Vagina (tissue), 2 donors: ENCODE measurements at regions not wholly inside any gene's neighbourhood (a gene's known extent, or its start where the extent isn't known, plus 50 kb on each side); places are given as distances from the start of the nearest gene placed in this dataset.

Source experiments
- DNase-seq, 2 donors: peaks; one replicate each; pipeline ENCODE4 v3.0.0-alpha.2; 2017; ENCODE audit errors: extremely low spot score in 2 of 2
- H3K27ac ChIP-seq: fragments of 200-600 bp; sonication (generic); one replicate; pipeline ENCODE4 v1.5.1; 2019
- H3K27me3 ChIP-seq: fragments of 200-600 bp; sonication (generic); one replicate; pipeline ENCODE4 v1.5.1; 2019
- H3K36me3 ChIP-seq, 2 donors: fragments of 200-600 bp; sonication (generic); one replicate each; pipeline ENCODE4 v1.5.1; 2017 to 2019
- H3K4me1 ChIP-seq: fragments of 200-600 bp; sonication (generic); one replicate; pipeline ENCODE4 v1.5.1; 2019
- H3K4me3 ChIP-seq, 2 donors: fragments of 200-600 bp; sonication (generic); 1 replicate in 1 of 2; 2 replicates in 1 of 2; pipeline ENCODE4 v1.5.1; 2016 to 2019
- H3K9me3 ChIP-seq: fragments of 200-600 bp; sonication (generic); one replicate; pipeline ENCODE4 v1.5.1; 2019
- POLR2A ChIP-seq, 2 donors: fragments of 450-650 bp; IDR thresholded peaks; one replicate each; pipeline ENCODE4 v1.6.1; 2017; ENCODE audit warnings: antibody characterized with exemption in 2 of 2, mild to moderate bottlenecking in 2 of 2, moderate library complexity in 2 of 2
- POLR2AphosphoS5 ChIP-seq, 2 donors: sonication (generic); formaldehyde crosslinking; IDR thresholded peaks; one replicate each; pipeline ENCODE4 v1.9.0; 2017; ENCODE audit warnings: antibody characterized with exemption in 2 of 2, mild to moderate bottlenecking in 2 of 2, low read depth in 1 of 2; ENCODE audit not compliant: insufficient read depth in 1 of 2
- intact Hi-C: fragments of 100-400 bp; cut with DNase I; formaldehyde crosslinking; loops from one replicate; pipeline ENCODE4 v1.15.1; 2023
- TF ChIP-seq, protein P1 (sequence below), 3 experiments: fragments of 450-650 bp in 2 of 3; fragments of 200-600 bp in 1 of 3; sonication (generic) in 1 of 3; IDR thresholded peaks; one replicate each; pipeline ENCODE4 v1.5.1; 2017 to 2019; ENCODE audit warnings: antibody characterized with exemption in 3 of 3, mild to moderate bottlenecking in 2 of 3, moderate library complexity in 2 of 3

DNA sequence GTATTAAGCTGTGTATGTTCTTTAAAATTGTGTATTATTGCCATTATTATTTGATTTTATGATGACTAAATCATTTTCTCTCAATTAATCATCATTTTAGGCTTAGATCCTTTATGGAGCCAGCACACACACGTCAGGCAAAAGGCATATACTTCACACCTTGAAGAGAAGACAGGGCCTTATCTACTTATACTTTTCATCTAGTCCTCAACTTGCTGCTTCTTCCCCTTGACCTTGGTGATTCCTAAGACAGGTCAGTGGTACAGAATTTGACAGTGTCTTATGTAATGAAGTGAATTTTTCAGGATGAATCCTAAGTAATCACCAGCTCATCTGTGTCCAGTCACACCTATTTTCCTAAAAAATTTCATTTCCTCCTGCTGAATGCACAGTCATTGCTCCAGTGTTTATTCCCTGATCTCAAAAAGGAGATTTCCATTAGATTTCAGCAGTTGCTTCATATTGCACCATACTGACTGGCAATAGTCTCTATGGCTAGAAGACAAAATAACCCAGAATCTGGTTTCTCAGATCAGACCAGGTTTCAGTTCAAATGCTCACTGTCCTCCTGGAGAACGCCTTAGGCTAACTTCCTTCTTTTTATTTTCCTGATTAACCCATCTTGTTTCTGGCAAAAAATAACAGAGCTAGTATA lies 235.7 kb downstream of the PTH2R start:
- H3K27ac ChIP-seq: no peak overlapping the region
- H3K27me3 ChIP-seq: no peaks in the 10 kb centered on the region
- no peak for DNase-seq
- H3K4me3 ChIP-seq: no peak overlapping the region
- no peaks in the 10 kb centered on the region for H3K36me3 ChIP-seq
- H3K4me1 ChIP-seq: no peaks in the 10 kb centered on the region
- intact Hi-C loops: no loop called here
- H3K9me3 ChIP-seq: no peaks in the 10 kb centered on the region
- TF ChIP-seq POLR2A (IDR thresholded peaks at IDR 0.05) (no peak), POLR2AphosphoS5 (IDR thresholded peaks at IDR 0.05; ENCODE audit: insufficient read depth in 1 of 2, low read depth in 1 of 2) (no peak)
- TF ChIP-seq, protein P1, sequence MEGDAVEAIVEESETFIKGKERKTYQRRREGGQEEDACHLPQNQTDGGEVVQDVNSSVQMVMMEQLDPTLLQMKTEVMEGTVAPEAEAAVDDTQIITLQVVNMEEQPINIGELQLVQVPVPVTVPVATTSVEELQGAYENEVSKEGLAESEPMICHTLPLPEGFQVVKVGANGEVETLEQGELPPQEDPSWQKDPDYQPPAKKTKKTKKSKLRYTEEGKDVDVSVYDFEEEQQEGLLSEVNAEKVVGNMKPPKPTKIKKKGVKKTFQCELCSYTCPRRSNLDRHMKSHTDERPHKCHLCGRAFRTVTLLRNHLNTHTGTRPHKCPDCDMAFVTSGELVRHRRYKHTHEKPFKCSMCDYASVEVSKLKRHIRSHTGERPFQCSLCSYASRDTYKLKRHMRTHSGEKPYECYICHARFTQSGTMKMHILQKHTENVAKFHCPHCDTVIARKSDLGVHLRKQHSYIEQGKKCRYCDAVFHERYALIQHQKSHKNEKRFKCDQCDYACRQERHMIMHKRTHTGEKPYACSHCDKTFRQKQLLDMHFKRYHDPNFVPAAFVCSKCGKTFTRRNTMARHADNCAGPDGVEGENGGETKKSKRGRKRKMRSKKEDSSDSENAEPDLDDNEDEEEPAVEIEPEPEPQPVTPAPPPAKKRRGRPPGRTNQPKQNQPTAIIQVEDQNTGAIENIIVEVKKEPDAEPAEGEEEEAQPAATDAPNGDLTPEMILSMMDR (IDR thresholded peaks at IDR 0.05): no peak

DNA sequence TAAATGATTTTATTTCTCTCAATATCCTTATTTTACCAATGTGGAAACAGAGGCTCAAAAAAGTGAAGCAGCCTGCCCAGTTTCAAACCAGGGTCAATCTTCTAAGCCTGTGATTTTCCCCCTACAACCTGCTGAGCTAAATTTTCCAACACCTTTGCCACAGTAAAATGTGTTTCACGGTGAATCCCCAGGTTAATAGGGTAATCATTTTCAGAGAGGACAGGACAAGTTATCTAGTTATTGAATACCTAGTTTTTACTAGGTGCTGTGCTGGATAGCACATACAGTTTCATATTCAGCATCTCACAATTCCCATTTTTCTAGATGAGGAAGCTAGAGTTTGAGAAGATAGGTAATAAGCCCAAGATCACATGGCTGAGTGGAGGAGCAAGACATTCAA lies 236.6 kb downstream of the PTH2R start:
- TF ChIP-seq POLR2A (IDR thresholded peaks at IDR 0.05) (no peak), POLR2AphosphoS5 (IDR thresholded peaks at IDR 0.05; ENCODE audit: insufficient read depth in 1 of 2, low read depth in 1 of 2) (no peak)
- TF ChIP-seq, protein P1 (IDR thresholded peaks at IDR 0.05): no peak
- Histone ChIP-seq H3K4me3 (no peak overlapping the region), H3K27me3 (no peaks in the 10 kb centered on the region), H3K4me1 (no peaks in the 10 kb centered on the region), H3K27ac (no peak overlapping the region), H3K9me3 (no peaks in the 10 kb centered on the region), H3K36me3 (no peaks in the 10 kb centered on the region)
- intact Hi-C loops: no loop called here
- DNase-seq: no peak

DNA sequence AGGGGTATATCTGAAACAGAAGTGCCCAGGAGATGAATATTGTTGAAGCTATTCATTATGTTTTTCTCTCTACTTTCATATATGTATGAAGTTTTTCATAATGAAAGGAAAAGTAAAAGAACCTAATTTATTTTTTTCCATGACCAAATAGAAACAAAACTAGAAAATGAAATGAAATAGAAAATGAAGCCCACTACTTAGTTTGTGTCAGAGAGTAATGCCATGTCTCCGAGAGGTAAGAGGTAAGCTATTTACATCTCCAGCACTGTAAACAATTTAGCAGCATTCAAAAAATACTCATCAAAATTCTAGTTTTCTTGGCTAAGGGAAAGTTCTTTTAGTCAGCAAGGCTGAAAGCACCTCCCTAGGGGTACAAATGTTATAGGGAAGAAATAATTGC lies 238.6 kb downstream of the PTH2R start:
- Histone ChIP-seq H3K9me3 (no peaks in the 10 kb centered on the region), H3K4me3 (no peak overlapping the region), H3K27ac (no peak overlapping the region), H3K4me1 (no peaks in the 10 kb centered on the region), H3K27me3 (no peaks in the 10 kb centered on the region), H3K36me3 (no peaks in the 10 kb centered on the region)
- TF ChIP-seq, protein P1 (IDR thresholded peaks at IDR 0.05): no peak
- DNase-seq: no peak
- intact Hi-C loops: no loop called here

DNA sequence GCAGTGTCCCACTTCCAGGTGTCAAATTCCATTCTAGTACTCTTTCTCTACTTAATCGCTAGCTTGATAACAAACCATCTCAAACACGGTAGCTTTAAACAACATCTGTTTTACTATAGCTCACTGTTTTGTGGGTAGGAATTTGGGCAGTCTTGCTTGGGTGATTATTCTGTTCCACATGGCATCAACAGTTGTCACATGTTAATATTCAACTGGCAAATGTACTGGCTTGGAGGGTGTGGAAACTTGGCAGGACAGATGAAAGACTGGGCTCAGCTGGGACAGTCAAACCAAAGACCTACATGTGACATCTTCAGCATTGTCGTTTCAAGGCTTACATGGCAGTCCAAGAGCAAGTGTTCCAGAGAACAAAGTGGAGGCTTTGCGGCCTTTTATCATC lies 241.8 kb downstream of the PTH2R start:
- no peak for DNase-seq
- TF ChIP-seq POLR2A (IDR thresholded peaks at IDR 0.05): no peak
- no peak for TF ChIP-seq POLR2AphosphoS5 (IDR thresholded peaks at IDR 0.05; ENCODE audit: insufficient read depth in 1 of 2, low read depth in 1 of 2)
- TF ChIP-seq, protein P1 (IDR thresholded peaks at IDR 0.05): no peak
- no peaks in the 10 kb centered on the region for H3K4me1 ChIP-seq
- H3K4me3 ChIP-seq: no peak overlapping the region
- H3K9me3 ChIP-seq: no peaks in the 10 kb centered on the region
- H3K27me3 ChIP-seq: no peaks in the 10 kb centered on the region
- no peak overlapping the region for H3K27ac ChIP-seq
- intact Hi-C loops: no loop called here
- H3K36me3 ChIP-seq: no peaks in the 10 kb centered on the region

DNA sequence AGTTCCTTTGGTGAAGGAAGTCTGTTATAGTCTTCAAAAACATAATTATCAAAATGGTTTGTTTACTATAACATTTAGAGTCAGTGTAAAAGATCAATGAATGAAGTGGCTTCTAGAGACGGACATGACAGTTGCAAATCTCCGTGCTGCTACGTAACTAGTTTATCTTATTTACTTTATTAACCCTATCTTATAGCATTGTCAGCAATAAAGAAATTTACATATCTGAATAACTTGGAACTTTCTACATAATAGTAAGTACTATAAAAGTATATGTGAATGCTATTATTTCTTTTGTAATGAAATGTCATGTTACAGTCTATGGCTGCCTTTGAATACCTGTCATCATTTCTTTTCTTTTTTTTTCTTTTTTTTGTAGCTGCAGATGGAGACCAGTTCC lies 246.8 kb downstream of the PTH2R start:
- DNase-seq: no peak

More for the DNA sequence above, 246.8 kb downstream of the PTH2R start:
- TF ChIP-seq POLR2A (IDR thresholded peaks at IDR 0.05) (no peak), POLR2AphosphoS5 (IDR thresholded peaks at IDR 0.05; ENCODE audit: insufficient read depth in 1 of 2, low read depth in 1 of 2) (no peak)
- TF ChIP-seq, protein P1 (IDR thresholded peaks at IDR 0.05): no peak
- Histone ChIP-seq H3K9me3 (no peaks in the 10 kb centered on the region), H3K36me3 (no peaks in the 10 kb centered on the region), H3K4me3 (no peak overlapping the region), H3K4me1 (no peaks in the 10 kb centered on the region), H3K27me3 (no peaks in the 10 kb centered on the region), H3K27ac (no peak overlapping the region)
- intact Hi-C loops: no loop called here
